ENCODE measurements at regions not wholly inside any gene's neighbourhood (a gene's known extent, or its start where the extent isn't known, plus 50 kb on each side); places are given as distances from the start of the nearest gene placed in this dataset.

DNA sequence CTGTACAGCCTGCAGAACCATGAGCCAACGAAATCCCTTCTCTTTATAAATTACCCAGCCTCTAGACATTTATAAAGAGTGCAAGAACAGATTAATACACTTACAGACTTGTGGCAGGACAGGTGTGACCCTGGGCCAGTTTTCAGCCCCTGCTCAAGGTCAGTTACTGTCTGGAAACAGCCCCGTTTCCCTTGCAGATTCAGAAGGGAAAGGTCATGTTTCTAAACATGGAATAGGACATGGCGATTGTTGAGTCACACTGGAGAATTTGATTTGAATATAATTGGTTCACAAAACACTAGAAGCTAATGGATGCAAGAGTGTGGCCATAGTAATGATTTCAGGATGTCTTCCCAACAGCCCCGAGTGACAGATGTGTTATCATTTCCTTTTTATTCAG is 248.8 kb downstream of the DLL1 start:
- TF ChIP-seq, protein P1, sequence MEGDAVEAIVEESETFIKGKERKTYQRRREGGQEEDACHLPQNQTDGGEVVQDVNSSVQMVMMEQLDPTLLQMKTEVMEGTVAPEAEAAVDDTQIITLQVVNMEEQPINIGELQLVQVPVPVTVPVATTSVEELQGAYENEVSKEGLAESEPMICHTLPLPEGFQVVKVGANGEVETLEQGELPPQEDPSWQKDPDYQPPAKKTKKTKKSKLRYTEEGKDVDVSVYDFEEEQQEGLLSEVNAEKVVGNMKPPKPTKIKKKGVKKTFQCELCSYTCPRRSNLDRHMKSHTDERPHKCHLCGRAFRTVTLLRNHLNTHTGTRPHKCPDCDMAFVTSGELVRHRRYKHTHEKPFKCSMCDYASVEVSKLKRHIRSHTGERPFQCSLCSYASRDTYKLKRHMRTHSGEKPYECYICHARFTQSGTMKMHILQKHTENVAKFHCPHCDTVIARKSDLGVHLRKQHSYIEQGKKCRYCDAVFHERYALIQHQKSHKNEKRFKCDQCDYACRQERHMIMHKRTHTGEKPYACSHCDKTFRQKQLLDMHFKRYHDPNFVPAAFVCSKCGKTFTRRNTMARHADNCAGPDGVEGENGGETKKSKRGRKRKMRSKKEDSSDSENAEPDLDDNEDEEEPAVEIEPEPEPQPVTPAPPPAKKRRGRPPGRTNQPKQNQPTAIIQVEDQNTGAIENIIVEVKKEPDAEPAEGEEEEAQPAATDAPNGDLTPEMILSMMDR (IDR thresholded peaks at IDR 0.05): no peak
- TF ChIP-seq POLR2A (IDR thresholded peaks at IDR 0.05): no peak

All from testis (tissue), 2 donors.